Testis (tissue), 2 donors: ENCODE measurements at regions not wholly inside any gene's neighbourhood (a gene's known extent, or its start where the extent isn't known, plus 50 kb on each side); places are given as distances from the start of the nearest gene placed in this dataset.

ENCODE experiments used
- DNase-seq: peaks from one replicate; pipeline ENCODE4 v3.0.0-alpha.2; 2019
- H3K27ac ChIP-seq, 2 donors: fragments of 200-600 bp; sonication (generic); one replicate each; pipeline ENCODE4 v1.5.1; 2019
- H3K27me3 ChIP-seq: fragments of 200-600 bp; sonication (generic); one replicate; pipeline ENCODE4 v1.5.1; 2019
- H3K36me3 ChIP-seq: fragments of 200-600 bp; sonication (generic); one replicate; pipeline ENCODE4 v1.5.1; 2017; ENCODE audit warnings: low read depth; ENCODE audit errors: missing control alignments
- H3K4me1 ChIP-seq: fragments of 200-600 bp; sonication (generic); one replicate; pipeline ENCODE4 v1.5.1; 2019
- H3K4me3 ChIP-seq, 2 donors: fragments of 200-600 bp; sonication (generic); one replicate each; pipeline ENCODE4 v1.5.1; 2017 to 2019
- H3K9me3 ChIP-seq: fragments of 200-600 bp; sonication (generic); one replicate; pipeline ENCODE4 v1.5.1; 2017
- POLR2A ChIP-seq: fragments of 450-650 bp; IDR thresholded peaks from one replicate; pipeline ENCODE4 v1.6.1; 2017; ENCODE audit warnings: antibody characterized with exemption, mild to moderate bottlenecking, moderate library complexity
- WGBS, 2 donors: methylation state at CpG; one replicate each; pipeline ENCODE4 v1.1.5; 2018; 5-methylcytosine and 5-hydroxymethylcytosine counted together
- intact Hi-C: fragments of 100-400 bp; cut with DNase I; formaldehyde crosslinking; loops from one replicate; pipeline ENCODE4 v1.15.1; 2023; ENCODE audit warnings: low total_unique reads
- TF ChIP-seq, protein P1 (sequence below), 3 experiments: fragments of 450-650 bp in 2 of 3; fragments of 200-600 bp in 1 of 3; sonication (generic) in 1 of 3; IDR thresholded peaks; one replicate each; pipeline ENCODE4 v1.5.1; 2016 to 2019; ENCODE audit warnings: antibody characterized with exemption in 3 of 3, mild to moderate bottlenecking in 2 of 3, moderate library complexity in 1 of 3

DNA sequence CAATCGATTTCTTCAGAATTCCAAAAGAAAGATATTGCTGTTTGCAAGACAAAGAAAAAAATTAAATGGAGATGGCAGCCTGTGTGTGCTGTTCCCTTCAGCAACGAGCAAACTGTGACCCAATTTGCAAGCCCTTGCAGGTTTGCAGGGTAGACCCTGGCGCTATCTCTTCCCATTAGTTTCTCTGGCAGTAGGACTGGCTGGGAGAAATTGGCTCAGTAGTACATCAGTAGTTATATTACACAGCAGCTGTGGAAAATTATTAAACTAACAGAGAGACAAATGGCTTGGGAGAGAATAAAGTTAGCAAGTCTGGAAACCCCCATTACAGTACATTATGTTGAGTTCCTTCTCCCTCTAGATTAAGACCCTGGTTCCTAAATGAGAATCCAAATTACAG lies 116.4 kb upstream of the ITGB1 start:
- no peaks in the 10 kb centered on the region for H3K36me3 ChIP-seq
- 48 to 61% methylated on average over 3 of the region's 3 CpGs for WGBS, 2 donors
- intact Hi-C loops, result no loop called here
- H3K27me3 ChIP-seq, result no peaks in the 10 kb centered on the region
- no peak overlapping the region for H3K4me3 ChIP-seq
- H3K27ac ChIP-seq, result no peak overlapping the region
- no peak for TF ChIP-seq POLR2A
- TF ChIP-seq, protein P1, sequence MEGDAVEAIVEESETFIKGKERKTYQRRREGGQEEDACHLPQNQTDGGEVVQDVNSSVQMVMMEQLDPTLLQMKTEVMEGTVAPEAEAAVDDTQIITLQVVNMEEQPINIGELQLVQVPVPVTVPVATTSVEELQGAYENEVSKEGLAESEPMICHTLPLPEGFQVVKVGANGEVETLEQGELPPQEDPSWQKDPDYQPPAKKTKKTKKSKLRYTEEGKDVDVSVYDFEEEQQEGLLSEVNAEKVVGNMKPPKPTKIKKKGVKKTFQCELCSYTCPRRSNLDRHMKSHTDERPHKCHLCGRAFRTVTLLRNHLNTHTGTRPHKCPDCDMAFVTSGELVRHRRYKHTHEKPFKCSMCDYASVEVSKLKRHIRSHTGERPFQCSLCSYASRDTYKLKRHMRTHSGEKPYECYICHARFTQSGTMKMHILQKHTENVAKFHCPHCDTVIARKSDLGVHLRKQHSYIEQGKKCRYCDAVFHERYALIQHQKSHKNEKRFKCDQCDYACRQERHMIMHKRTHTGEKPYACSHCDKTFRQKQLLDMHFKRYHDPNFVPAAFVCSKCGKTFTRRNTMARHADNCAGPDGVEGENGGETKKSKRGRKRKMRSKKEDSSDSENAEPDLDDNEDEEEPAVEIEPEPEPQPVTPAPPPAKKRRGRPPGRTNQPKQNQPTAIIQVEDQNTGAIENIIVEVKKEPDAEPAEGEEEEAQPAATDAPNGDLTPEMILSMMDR (IDR thresholded peaks at IDR 0.05), result no peak
- DNase-seq, result no peak
- no peaks in the 10 kb centered on the region for H3K4me1 ChIP-seq
- H3K9me3 ChIP-seq, result no peaks in the 10 kb centered on the region

DNA sequence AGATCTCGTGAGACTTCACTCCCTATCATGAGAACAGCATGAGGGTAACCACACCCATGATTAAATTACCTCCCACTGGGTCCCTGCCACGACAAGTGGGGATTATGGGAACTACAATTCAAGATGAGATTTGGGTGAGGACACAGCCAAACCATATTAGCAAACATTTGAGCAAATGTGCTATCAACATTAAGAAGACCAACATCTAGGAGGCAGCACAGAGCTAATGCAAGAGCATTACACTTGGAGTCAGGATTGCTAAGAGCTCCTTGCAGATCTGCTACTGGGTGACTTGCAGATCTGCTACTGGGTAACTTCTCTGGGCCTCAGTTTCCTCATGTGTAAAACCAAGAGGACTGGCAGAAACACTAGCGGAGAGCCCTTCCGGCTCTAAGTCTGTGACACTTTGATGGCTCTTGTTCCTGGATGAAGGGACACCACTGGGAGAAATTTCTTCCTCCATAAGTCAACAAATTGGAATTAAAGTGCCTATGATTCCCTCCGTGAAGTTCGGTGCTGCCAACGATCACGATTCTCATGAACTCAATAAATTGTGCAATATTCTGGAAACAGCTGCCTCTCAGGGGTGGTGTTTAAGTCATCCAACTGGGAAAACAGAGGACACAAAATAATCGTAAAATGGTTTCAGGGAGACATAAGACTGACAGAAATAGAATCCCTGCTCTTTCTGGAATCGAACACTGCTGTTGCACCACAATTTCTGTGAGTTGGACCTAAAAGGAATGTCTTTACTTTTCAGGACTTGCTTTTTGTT lies 115.8 kb upstream of the ITGB1 start:
- Histone ChIP-seq H3K27me3 (no peaks in the 10 kb centered on the region), H3K36me3 (no peaks in the 10 kb centered on the region), H3K4me1 (no peaks in the 10 kb centered on the region), H3K27ac (no peak overlapping the region), H3K9me3 (no peaks in the 10 kb centered on the region), H3K4me3 (no peak overlapping the region)
- 70 to 83% methylated on average over 10 of the region's 10 CpGs for WGBS, 2 donors
- intact Hi-C loops, result no loop called here
- DNase-seq, result no peak
- TF ChIP-seq POLR2A, result no peak
- TF ChIP-seq, protein P1 (IDR thresholded peaks at IDR 0.05), result no peak

DNA sequence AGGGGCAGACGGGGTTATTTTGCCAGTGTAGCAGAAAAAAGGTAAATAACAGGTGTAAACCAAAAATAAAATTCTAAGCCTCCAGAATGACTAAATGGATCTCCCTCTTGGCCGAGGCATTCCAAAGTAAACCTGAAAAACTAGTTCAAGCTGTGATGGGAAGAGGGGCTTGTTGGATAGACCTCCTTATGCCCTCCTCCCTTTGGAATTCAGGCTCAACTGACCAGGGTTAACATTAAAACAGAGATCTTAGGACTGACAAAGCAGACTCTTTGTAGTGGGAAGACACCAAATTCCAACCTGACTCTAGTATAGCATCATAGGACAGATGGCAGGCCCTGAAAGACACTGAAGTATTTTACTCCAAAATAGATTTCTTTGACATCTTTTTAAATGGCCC lies 113.8 kb upstream of the ITGB1 start:
- 80 to 91% methylated on average over 2 of the region's 2 CpGs for WGBS, 2 donors
- no peak for TF ChIP-seq POLR2A
- TF ChIP-seq, protein P1 (IDR thresholded peaks at IDR 0.05), result no peak

DNA sequence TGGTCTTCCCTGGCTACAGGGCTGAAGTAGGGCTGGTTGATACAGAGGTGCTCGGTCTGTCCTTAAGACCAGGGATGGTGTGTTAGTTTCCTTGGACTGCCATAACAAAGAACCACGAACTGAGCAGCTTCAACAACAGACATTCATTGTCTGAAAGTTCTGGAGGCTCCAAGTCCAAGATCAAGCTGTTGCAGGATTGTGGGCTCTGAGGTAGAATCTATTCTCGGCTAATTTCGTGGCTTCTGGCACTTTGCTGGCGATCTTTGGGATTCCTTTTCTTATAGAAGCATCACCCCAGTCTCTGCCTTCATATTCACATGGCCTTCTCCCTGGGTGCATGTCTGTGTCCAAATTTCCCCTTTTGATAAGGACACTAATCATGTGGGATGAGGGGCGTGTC lies 112.1 kb upstream of the ITGB1 start:
- 95 to 96% methylated on average over 6 of the region's 6 CpGs for WGBS, 2 donors
- intact Hi-C loops, result no loop called here
- no peaks in the 10 kb centered on the region for H3K36me3 ChIP-seq
- H3K4me3 ChIP-seq, result no peak overlapping the region
- no peak for DNase-seq
- no peaks in the 10 kb centered on the region for H3K27me3 ChIP-seq
- TF ChIP-seq, protein P1 (IDR thresholded peaks at IDR 0.05), result no peak
- no peak for TF ChIP-seq POLR2A
- H3K4me1 ChIP-seq, result no peaks in the 10 kb centered on the region
- H3K27ac ChIP-seq, result no peak overlapping the region
- no peaks in the 10 kb centered on the region for H3K9me3 ChIP-seq

More for the DNA sequence above, 113.8 kb upstream of the ITGB1 start:
- Histone ChIP-seq H3K4me1 (no peaks in the 10 kb centered on the region), H3K4me3 (no peak overlapping the region), H3K27me3 (no peaks in the 10 kb centered on the region), H3K9me3 (no peaks in the 10 kb centered on the region), H3K27ac (no peak overlapping the region), H3K36me3 (no peaks in the 10 kb centered on the region)
- intact Hi-C loops, result no loop called here
- no peak for DNase-seq

DNA sequence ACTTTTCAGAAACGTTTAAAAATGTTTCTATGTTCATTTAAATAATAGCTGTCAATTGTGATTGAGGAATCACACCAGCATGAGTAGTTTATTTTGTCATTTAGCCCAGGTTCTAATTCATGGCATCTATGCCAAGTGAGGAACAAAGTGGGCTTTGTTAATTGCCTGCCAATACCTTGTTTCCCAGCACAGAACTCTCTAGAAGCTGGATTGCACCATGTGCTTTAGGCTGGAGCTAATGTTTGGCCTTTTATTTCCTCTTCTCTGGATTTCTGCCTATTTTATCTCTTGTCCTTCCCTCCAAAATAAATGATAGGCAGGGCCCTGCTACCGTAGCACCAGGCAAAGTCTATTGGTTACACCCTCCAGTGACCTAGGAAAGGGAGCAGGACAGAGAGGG lies 109.9 kb upstream of the ITGB1 start:
- Histone ChIP-seq H3K9me3 (no peaks in the 10 kb centered on the region), H3K27ac (no peak overlapping the region), H3K4me3 (no peak overlapping the region), H3K4me1 (no peaks in the 10 kb centered on the region), H3K27me3 (no peaks in the 10 kb centered on the region), H3K36me3 (no peaks in the 10 kb centered on the region)
- intact Hi-C loops, result no loop called here
- TF ChIP-seq, protein P1 (IDR thresholded peaks at IDR 0.05), result no peak
- no peak for TF ChIP-seq POLR2A
- DNase-seq, result no peak
- WGBS, 2 donors, result 52 to 60% methylated on average over 2 of the region's 2 CpGs
